Gastroesophageal sphincter (tissue), 3 donors: ENCODE measurements at regions not wholly inside any gene's neighbourhood (a gene's known extent, or its start where the extent isn't known, plus 50 kb on each side); places are given as distances from the start of the nearest gene placed in this dataset.

Source experiments
- CTCF ChIP-seq, 4 experiments: fragments of 200-600 bp in 2 of 4; fragments of 450-650 bp in 2 of 4; sonication (generic) in 1 of 4; IDR thresholded peaks; one replicate each; pipeline ENCODE4 v1.5.1; 2017 to 2019; ENCODE audit warnings: antibody characterized with exemption in 4 of 4, mild to moderate bottlenecking in 2 of 4, moderate library complexity in 2 of 4
- EP300 ChIP-seq: sonication (generic); formaldehyde crosslinking; IDR thresholded peaks from one replicate; pipeline ENCODE4 v1.6.1; 2017; ENCODE audit warnings: antibody characterized with exemption, mild to moderate bottlenecking
- POLR2A ChIP-seq, 2 donors: fragments of 450-650 bp; IDR thresholded peaks; one replicate each; pipeline ENCODE4 v1.6.1; 2017; ENCODE audit warnings: antibody characterized with exemption in 2 of 2, mild to moderate bottlenecking in 2 of 2, moderate library complexity in 1 of 2

- TF ChIP-seq CTCF (IDR thresholded peaks at IDR 0.05) (no peak), EP300 (no peak), POLR2A (IDR thresholded peaks at IDR 0.05) (no peak)
These were observed 214.0 kb upstream of the MPHOSPH6 start for GRCh38 chr16:82384017-82384416.
